OCI-LY1 (cell line): ENCODE measurements at regions not wholly inside any gene's neighbourhood (a gene's known extent, or its start where the extent isn't known, plus 50 kb on each side); places are given as distances from the start of the nearest gene placed in this dataset.

Source experiments
- H2AFZ ChIP-seq: fragments of 200-600 bp; sonication (generic), shearing (Covaris generic); 2 replicates; pipeline ENCODE4 v1.6.0; 2014; ENCODE audit warnings: antibody characterized with exemption, mild to moderate bottlenecking, low read length
- H3F3A ChIP-seq: fragments of 200-600 bp; sonication (generic), shearing (Covaris generic); 2 replicates; pipeline ENCODE4 v1.6.0; 2014; ENCODE audit warnings: mild to moderate bottlenecking, antibody characterized with exemption, low read length, moderate library complexity; ENCODE audit not compliant: insufficient read depth
- H3K27ac ChIP-seq: fragments of 200-600 bp; sonication (generic); 2 replicates; pipeline ENCODE4 v1.5.1; 2014; ENCODE audit warnings: low read length, mixed run types, mild to moderate bottlenecking, low read depth; ENCODE audit not compliant: poor library complexity, severe bottlenecking
- H3K27me3 ChIP-seq: fragments of 200-600 bp; sonication (generic); 2 replicates; pipeline ENCODE4 v1.6.0; 2014; ENCODE audit warnings: antibody characterized with exemption, mild to moderate bottlenecking, low read length, moderate library complexity; ENCODE audit not compliant: insufficient read depth
- H3K36me3 ChIP-seq: fragments of 200-600 bp; sonication (generic); 2 replicates; pipeline ENCODE4 v1.6.1; 2014; ENCODE audit warnings: mild to moderate bottlenecking, antibody characterized with exemption, low read length, moderate library complexity, mixed read lengths; ENCODE audit not compliant: insufficient read depth
- H3K4me1 ChIP-seq: fragments of 200-600 bp; sonication (generic); 2 replicates; pipeline ENCODE4 v1.5.1; 2014; ENCODE audit warnings: mild to moderate bottlenecking, low read length, moderate library complexity; ENCODE audit not compliant: insufficient read depth, severe bottlenecking
- H3K4me2 ChIP-seq: fragments of 200-600 bp; sonication (generic), shearing (Covaris generic); 2 replicates; pipeline ENCODE4 v1.6.1; 2014; ENCODE audit warnings: low read length
- H3K4me3 ChIP-seq: fragments of 200-600 bp; sonication (generic); 2 replicates; pipeline ENCODE4 v1.5.1; 2014; ENCODE audit warnings: low read length, low read depth, mild to moderate bottlenecking, mixed read lengths; ENCODE audit not compliant: poor library complexity, severe bottlenecking
- H3K79me2 ChIP-seq: fragments of 200-600 bp; shearing (Covaris generic); 2 replicates; pipeline ENCODE4 v1.6.1; 2016; ENCODE audit warnings: mixed run types, low read length, mixed read lengths; ENCODE audit not compliant: insufficient read depth
- H3K9ac ChIP-seq: fragments of 200-600 bp; sonication (generic), shearing (Covaris generic); 2 replicates; pipeline ENCODE4 v1.6.1; 2014; ENCODE audit warnings: mild to moderate bottlenecking, low read length, mixed read lengths
- H3K9me2 ChIP-seq: fragments of 200-600 bp; sonication (generic), shearing (Covaris generic); 2 replicates; pipeline ENCODE4 v1.6.1; 2014; ENCODE audit warnings: low read depth, mild to moderate bottlenecking, low read length, mixed read lengths
- H3K9me3 ChIP-seq: fragments of 200-600 bp; shearing (Covaris generic); 2 replicates; pipeline ENCODE4 v1.6.1; 2014; ENCODE audit warnings: low read length, mixed read lengths
- H4K20me1 ChIP-seq: fragments of 200-600 bp; sonication (generic), shearing (Covaris generic); 2 replicates; pipeline ENCODE4 v1.6.0; 2016; ENCODE audit warnings: mild to moderate bottlenecking, low read length; ENCODE audit not compliant: insufficient read depth
- EZH2 ChIP-seq: fragments of 200-600 bp; sonication (generic), shearing (Covaris generic); IDR thresholded peaks from 2 replicates; pipeline ENCODE4 v1.8.0; 2017; ENCODE audit warnings: borderline replicate concordance, mixed run types, mild to moderate bottlenecking, antibody characterized with exemption, low read length, moderate library complexity, mixed read lengths
- TF ChIP-seq, protein P1 (sequence below): fragments of 200-600 bp; sonication (generic), shearing (Covaris generic); IDR thresholded peaks from 2 replicates; pipeline ENCODE4 v1.5.1; 2017; ENCODE audit warnings: mild to moderate bottlenecking, antibody characterized with exemption, low read length, moderate library complexity, mixed read lengths

DNA sequence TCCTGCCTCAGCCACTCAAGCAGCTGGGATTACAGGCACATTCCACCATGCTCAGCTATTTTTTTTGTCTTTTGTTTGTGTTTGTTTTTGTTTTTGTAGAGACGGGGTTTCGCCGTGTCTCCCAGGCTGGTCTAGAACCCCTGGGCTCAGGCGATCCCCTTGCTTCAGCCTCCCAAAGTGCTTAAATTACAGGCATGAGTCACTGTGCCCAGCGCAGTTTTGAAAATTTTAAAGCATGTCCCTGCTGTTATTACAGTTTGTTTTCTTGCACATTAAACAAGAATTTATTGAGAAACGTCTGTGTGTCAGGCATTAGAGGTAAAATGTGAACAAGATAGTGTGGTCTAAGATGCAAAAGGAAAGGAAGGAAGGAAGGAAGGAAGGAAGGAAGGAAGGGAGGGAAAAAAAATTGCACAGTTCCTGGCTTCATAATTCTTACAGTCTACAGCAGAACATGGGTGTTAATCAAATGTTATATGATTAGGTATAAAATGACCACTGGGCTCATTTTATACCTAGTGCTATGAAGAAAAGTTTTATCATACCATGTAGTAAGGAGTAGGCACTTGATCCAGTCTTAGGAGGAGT, 205.4 kb downstream of the SNX18 start:
- Histone ChIP-seq H3K4me1 (no peaks in the 10 kb centered on the region), H3K4me3 (no peak overlapping the region), H3K79me2 (no peaks in the 10 kb centered on the region), H3K27ac (no peak overlapping the region), H3K9me3 (no peaks in the 10 kb centered on the region), H4K20me1 (no peaks in the 10 kb centered on the region), H3F3A (no peaks in the 10 kb centered on the region), H3K4me2 (no peak overlapping the region), H3K9me2 (no peaks in the 10 kb centered on the region), H3K36me3 (no peaks in the 10 kb centered on the region), H2AFZ (no peak overlapping the region), H3K9ac (no peak overlapping the region), H3K27me3 (peaks cover 7% of the 10 kb centered on the region; the same call in 1 of the 2 replicates)
- TF ChIP-seq, protein P1, sequence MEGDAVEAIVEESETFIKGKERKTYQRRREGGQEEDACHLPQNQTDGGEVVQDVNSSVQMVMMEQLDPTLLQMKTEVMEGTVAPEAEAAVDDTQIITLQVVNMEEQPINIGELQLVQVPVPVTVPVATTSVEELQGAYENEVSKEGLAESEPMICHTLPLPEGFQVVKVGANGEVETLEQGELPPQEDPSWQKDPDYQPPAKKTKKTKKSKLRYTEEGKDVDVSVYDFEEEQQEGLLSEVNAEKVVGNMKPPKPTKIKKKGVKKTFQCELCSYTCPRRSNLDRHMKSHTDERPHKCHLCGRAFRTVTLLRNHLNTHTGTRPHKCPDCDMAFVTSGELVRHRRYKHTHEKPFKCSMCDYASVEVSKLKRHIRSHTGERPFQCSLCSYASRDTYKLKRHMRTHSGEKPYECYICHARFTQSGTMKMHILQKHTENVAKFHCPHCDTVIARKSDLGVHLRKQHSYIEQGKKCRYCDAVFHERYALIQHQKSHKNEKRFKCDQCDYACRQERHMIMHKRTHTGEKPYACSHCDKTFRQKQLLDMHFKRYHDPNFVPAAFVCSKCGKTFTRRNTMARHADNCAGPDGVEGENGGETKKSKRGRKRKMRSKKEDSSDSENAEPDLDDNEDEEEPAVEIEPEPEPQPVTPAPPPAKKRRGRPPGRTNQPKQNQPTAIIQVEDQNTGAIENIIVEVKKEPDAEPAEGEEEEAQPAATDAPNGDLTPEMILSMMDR: no peak
- TF ChIP-seq EZH2: no peak

DNA sequence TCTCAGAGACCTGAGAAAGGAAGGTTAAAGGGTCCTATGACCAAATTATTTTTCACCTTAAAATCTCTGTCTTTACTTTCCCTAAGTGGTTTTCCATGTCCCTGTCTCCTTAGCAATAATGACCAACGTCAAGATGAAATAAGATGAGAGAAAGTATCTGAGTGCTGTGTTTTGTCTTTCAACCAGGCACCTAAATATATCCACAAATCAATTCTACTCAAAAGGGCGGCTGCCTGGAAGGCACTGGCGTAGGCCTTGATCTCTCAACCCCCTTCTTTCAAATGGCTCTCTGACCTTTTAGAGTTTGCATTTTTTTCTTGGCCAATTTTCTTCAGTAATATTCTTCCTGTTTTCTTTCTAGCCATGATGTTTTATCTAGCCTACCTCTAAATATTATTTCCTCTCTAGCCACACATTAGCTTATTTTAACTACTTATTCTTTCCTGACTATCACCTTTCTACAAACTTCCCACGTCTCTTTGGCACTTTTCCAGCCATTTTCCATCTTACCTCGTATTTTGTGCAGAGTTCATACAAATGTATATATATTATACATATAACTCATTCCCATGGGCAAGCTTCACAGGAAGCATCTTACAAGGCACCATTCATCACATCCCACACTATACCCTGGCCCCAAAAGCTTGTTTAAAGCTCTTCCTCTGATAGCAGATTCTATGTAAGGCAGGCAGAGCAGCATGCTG, 204.5 kb downstream of the SNX18 start:
- TF ChIP-seq, protein P1: no peak
- TF ChIP-seq EZH2: no peak
- Histone ChIP-seq H2AFZ (no peak overlapping the region), H3K27ac (no peak overlapping the region), H3K4me3 (no peak overlapping the region), H3F3A (no peaks in the 10 kb centered on the region), H3K4me2 (no peak overlapping the region), H4K20me1 (no peaks in the 10 kb centered on the region), H3K9me3 (no peaks in the 10 kb centered on the region), H3K9me2 (no peaks in the 10 kb centered on the region), H3K4me1 (no peaks in the 10 kb centered on the region), H3K27me3 (peaks cover 7% of the 10 kb centered on the region; the same call in 1 of the 2 replicates), H3K79me2 (no peaks in the 10 kb centered on the region), H3K36me3 (no peaks in the 10 kb centered on the region), H3K9ac (no peak overlapping the region)

DNA sequence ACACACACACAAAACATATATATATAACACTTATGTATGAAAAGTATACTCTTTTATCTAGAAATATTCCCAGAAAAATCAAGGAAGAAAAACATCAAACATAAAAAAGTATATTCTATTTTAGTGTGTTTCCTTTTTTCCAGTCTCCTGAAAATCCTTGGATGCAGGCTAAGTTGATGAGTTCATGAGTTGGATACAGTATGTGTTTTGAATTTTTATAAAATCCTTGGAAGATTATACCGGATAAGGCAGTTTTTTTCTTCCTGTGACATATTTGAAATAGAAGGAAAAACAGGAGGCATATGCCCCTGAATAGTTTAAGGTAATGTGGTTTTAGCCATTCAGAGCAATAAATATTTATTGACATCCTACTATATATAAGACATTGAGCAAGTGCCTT, 203.6 kb downstream of the SNX18 start:
- Histone ChIP-seq H3K9me2 (no peaks in the 10 kb centered on the region), H3K79me2 (no peaks in the 10 kb centered on the region), H3K4me3 (no peak overlapping the region), H3K9ac (no peak overlapping the region), H2AFZ (no peak overlapping the region), H3K27ac (no peak overlapping the region), H3F3A (no peaks in the 10 kb centered on the region), H3K27me3 (peaks cover 7% of the 10 kb centered on the region; the same call in 1 of the 2 replicates), H3K4me1 (no peaks in the 10 kb centered on the region), H3K4me2 (no peak overlapping the region), H3K9me3 (no peaks in the 10 kb centered on the region; the same call in 1 of the 2 replicates), H4K20me1 (no peaks in the 10 kb centered on the region), H3K36me3 (no peaks in the 10 kb centered on the region)
- TF ChIP-seq EZH2: no peak
- TF ChIP-seq, protein P1: no peak
